LNCAP (cell line): ENCODE measurements at regions not wholly inside any gene's neighbourhood (a gene's known extent, or its start where the extent isn't known, plus 50 kb on each side); places are given as distances from the start of the nearest gene placed in this dataset.

ENCODE experiments used
- CTCF ChIP-seq: fragments of 450-650 bp; IDR thresholded peaks from 2 replicates; pipeline ENCODE4 v1.5.1; 2017; ENCODE audit warnings: mild to moderate bottlenecking

- TF ChIP-seq CTCF = no peak
These were observed 487.7 kb upstream of the HS3ST5 start for GRCh38 chr6:114830515-114830914.

GRCh38 chr6:114827135-114827534 lies 484.3 kb upstream of the HS3ST5 start:
- no peak for TF ChIP-seq CTCF

GRCh38 chr6:114824409-114824808 lies 481.6 kb upstream of the HS3ST5 start:
- no peak for TF ChIP-seq CTCF

GRCh38 chr6:114816678-114817077 lies 473.9 kb upstream of the HS3ST5 start:
- TF ChIP-seq CTCF = no peak

GRCh38 chr6:114810468-114810867 lies 467.6 kb upstream of the HS3ST5 start:
- no peak for TF ChIP-seq CTCF

GRCh38 chr6:114796576-114796975 lies 453.8 kb upstream of the HS3ST5 start:
- TF ChIP-seq CTCF = no peak

- TF ChIP-seq CTCF = no peak
These were observed 450.6 kb upstream of the HS3ST5 start for GRCh38 chr6:114793428-114793827.

GRCh38 chr6:114785235-114786127 lies 442.7 kb upstream of the HS3ST5 start:
- no peak for TF ChIP-seq CTCF
